ENCODE measurements at regions not wholly inside any gene's neighbourhood (a gene's known extent, or its start where the extent isn't known, plus 50 kb on each side); places are given as distances from the start of the nearest gene placed in this dataset.

GRCh38 chr2:142562900-142563299 lies 314.6 kb upstream of the KYNU start:
- Histone ChIP-seq H2AFZ (ENCODE audit: low read depth, low read length) (no peak overlapping the region), H3K79me2 (ENCODE audit: control insufficient read depth, insufficient read depth, low read length) (no peaks in the 10 kb centered on the region), H3K4me1 (ENCODE audit: control insufficient read depth, extremely low read depth, insufficient read depth, low read length) (no peaks in the 10 kb centered on the region), H3K9ac (replicated peaks; ENCODE audit: extremely low read depth, insufficient read depth, low read length) (no peak overlapping the region), H3K4me2 (ENCODE audit: insufficient read depth, low read length) (no peak overlapping the region), H4K20me1 (replicated peaks; ENCODE audit: control insufficient read depth, extremely low read depth, insufficient read depth, low read length) (no peaks in the 10 kb centered on the region), H3K27me3 (ENCODE audit: control insufficient read depth in 2 of 2, insufficient read depth in 2 of 2, low read length in 2 of 2) (no peaks in the 10 kb centered on the region), H3K9me3 (replicated peaks; ENCODE audit: control insufficient read depth, insufficient read depth, low read length) (no peaks in the 10 kb centered on the region), H3K27ac (ENCODE audit: insufficient read depth, low read depth, low read length) (no peak overlapping the region), H3K36me3 (ENCODE audit: control insufficient read depth in 2 of 2, extremely low read depth in 1 of 2, insufficient read depth in 2 of 2, low read length in 2 of 2) (no peaks in the 10 kb centered on the region), H3K4me3 (replicated peaks in 1 of 3; ENCODE audit: insufficient read depth in 1 of 3, low read depth in 1 of 3, low read length in 3 of 3) (no peak overlapping the region), H3K9me1 (replicated peaks; ENCODE audit: control insufficient read depth, extremely low read depth, insufficient read depth, low read length) (no peaks in the 10 kb centered on the region)
- BruUV-seq (replicated peaks) = no TSS peak
- no peak for DNase-seq (ENCODE audit: low read depth, low spot score)
- TF ChIP-seq CTCF (IDR thresholded peaks at IDR 0.05; ENCODE audit: extremely low read depth in 1 of 2, insufficient read depth in 1 of 2, low read depth in 1 of 2, low read length in 2 of 2) (no peak), POLR2AphosphoS5 (IDR thresholded peaks at IDR 0.05; ENCODE audit: insufficient read depth, low read depth, low read length) (no peak), JUN (IDR thresholded peaks at IDR 0.05; ENCODE audit: borderline replicate concordance, insufficient read depth, insufficient read length, low read depth) (no peak), GATA2 (IDR thresholded peaks at IDR 0.05; ENCODE audit: insufficient read depth, insufficient read length, low read depth, low read length) (no peak)
- FAIRE-seq = no peak
- POLR2A ChIA-PET = no interaction called here
- dilution Hi-C loops (cut with MboI; ENCODE audit: extremely low pct_ligation_motif_present, low sequenced_read_pairs) = no loop called here
- intact Hi-C loops (cut with micrococcal nuclease) = no loop called here
- CTCF ChIA-PET = no interaction called here

- dilution Hi-C loops (cut with MboI; ENCODE audit: extremely low pct_ligation_motif_present, low sequenced_read_pairs) = no loop called here
- no peak overlapping the region for H2AFZ ChIP-seq (ENCODE audit: low read depth, low read length)
- FAIRE-seq (no peak), DNase-seq (ENCODE audit: low read depth, low spot score) (no peak)
- no peak overlapping the region for H3K27ac ChIP-seq (ENCODE audit: insufficient read depth, low read depth, low read length)
- no TSS peak for BruUV-seq (replicated peaks)
- no peaks in the 10 kb centered on the region for H3K9me3 ChIP-seq (replicated peaks; ENCODE audit: control insufficient read depth, insufficient read depth, low read length)
- H4K20me1 ChIP-seq (replicated peaks; ENCODE audit: control insufficient read depth, extremely low read depth, insufficient read depth, low read length) = no peaks in the 10 kb centered on the region
- no peaks in the 10 kb centered on the region for H3K9me1 ChIP-seq (replicated peaks; ENCODE audit: control insufficient read depth, extremely low read depth, insufficient read depth, low read length)
- no peak for TF ChIP-seq POLR2AphosphoS5 (IDR thresholded peaks at IDR 0.05; ENCODE audit: insufficient read depth, low read depth, low read length)
- no peak for TF ChIP-seq EZH2 (IDR thresholded peaks at IDR 0.05; ENCODE audit: borderline replicate concordance, low read depth, low read length, severe bottlenecking)
- TF ChIP-seq MAX (IDR thresholded peaks at IDR 0.05; ENCODE audit: insufficient read depth, insufficient read length) = no peak
- H3K4me2 ChIP-seq (ENCODE audit: insufficient read depth, low read length) = no peak overlapping the region
- ChIA-PET POLR2A (no interaction called here), CTCF (no interaction called here)
- H3K79me2 ChIP-seq (ENCODE audit: control insufficient read depth, insufficient read depth, low read length) = no peaks in the 10 kb centered on the region
- no peaks in the 10 kb centered on the region for H3K36me3 ChIP-seq (ENCODE audit: control insufficient read depth in 2 of 2, extremely low read depth in 1 of 2, insufficient read depth in 2 of 2, low read length in 2 of 2)
- no peak overlapping the region for H3K4me3 ChIP-seq (replicated peaks in 1 of 3; ENCODE audit: insufficient read depth in 1 of 3, low read depth in 1 of 3, low read length in 3 of 3)
- H3K27me3 ChIP-seq (ENCODE audit: control insufficient read depth in 2 of 2, insufficient read depth in 2 of 2, low read length in 2 of 2) = no peaks in the 10 kb centered on the region
- H3K4me1 ChIP-seq (ENCODE audit: control insufficient read depth, extremely low read depth, insufficient read depth, low read length) = no peaks in the 10 kb centered on the region
- no peak overlapping the region for H3K9ac ChIP-seq (replicated peaks; ENCODE audit: extremely low read depth, insufficient read depth, low read length)
- intact Hi-C loops (cut with micrococcal nuclease) = no loop called here
Observed at GRCh38 chr2:142561656-142562055, 315.8 kb upstream of the KYNU start.

Data from endothelial cell of umbilical vein (primary cell).